ENCODE measurements at regions not wholly inside any gene's neighbourhood (a gene's known extent, or its start where the extent isn't known, plus 50 kb on each side); places are given as distances from the start of the nearest gene placed in this dataset.

GRCh38 chr6:6906570-6907213 is 201.1 kb upstream of the RREB1 start:
- TF ChIP-seq CTCF (IDR thresholded peaks at IDR 0.05; ENCODE audit: low read depth, low read length, missing input control): no peak
- TF ChIP-seq, protein P1, sequence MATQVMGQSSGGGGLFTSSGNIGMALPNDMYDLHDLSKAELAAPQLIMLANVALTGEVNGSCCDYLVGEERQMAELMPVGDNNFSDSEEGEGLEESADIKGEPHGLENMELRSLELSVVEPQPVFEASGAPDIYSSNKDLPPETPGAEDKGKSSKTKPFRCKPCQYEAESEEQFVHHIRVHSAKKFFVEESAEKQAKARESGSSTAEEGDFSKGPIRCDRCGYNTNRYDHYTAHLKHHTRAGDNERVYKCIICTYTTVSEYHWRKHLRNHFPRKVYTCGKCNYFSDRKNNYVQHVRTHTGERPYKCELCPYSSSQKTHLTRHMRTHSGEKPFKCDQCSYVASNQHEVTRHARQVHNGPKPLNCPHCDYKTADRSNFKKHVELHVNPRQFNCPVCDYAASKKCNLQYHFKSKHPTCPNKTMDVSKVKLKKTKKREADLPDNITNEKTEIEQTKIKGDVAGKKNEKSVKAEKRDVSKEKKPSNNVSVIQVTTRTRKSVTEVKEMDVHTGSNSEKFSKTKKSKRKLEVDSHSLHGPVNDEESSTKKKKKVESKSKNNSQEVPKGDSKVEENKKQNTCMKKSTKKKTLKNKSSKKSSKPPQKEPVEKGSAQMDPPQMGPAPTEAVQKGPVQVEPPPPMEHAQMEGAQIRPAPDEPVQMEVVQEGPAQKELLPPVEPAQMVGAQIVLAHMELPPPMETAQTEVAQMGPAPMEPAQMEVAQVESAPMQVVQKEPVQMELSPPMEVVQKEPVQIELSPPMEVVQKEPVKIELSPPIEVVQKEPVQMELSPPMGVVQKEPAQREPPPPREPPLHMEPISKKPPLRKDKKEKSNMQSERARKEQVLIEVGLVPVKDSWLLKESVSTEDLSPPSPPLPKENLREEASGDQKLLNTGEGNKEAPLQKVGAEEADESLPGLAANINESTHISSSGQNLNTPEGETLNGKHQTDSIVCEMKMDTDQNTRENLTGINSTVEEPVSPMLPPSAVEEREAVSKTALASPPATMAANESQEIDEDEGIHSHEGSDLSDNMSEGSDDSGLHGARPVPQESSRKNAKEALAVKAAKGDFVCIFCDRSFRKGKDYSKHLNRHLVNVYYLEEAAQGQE (IDR thresholded peaks at IDR 0.05): no peak
- TF ChIP-seq GABPA (IDR thresholded peaks at IDR 0.05 in 1 of 2, conservative IDR thresholded peaks at IDR 0.05 in 1 of 2): no peak
- TF ChIP-seq TAF1 (conservative IDR thresholded peaks at IDR 0.05): no peak
- no peak for TF ChIP-seq ZBTB33 (IDR thresholded peaks at IDR 0.05)
- TF ChIP-seq, protein P2, sequence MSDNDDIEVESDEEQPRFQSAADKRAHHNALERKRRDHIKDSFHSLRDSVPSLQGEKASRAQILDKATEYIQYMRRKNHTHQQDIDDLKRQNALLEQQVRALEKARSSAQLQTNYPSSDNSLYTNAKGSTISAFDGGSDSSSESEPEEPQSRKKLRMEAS (IDR thresholded peaks at IDR 0.05): no peak
- no peak for TF ChIP-seq YY1 (IDR thresholded peaks at IDR 0.05)

All from liver (tissue), 3 donors.